GM12878 (cell line): ENCODE measurements at regions not wholly inside any gene's neighbourhood (a gene's known extent, or its start where the extent isn't known, plus 50 kb on each side); places are given as distances from the start of the nearest gene placed in this dataset.

ENCODE experiments used
- BMI1 ChIP-seq: fragments of 450-650 bp; IDR thresholded peaks from 2 replicates; pipeline ENCODE4 v1.6.1; 2016; ENCODE audit warnings: mild to moderate bottlenecking, moderate library complexity, borderline replicate concordance
- CBX5 ChIP-seq: sonication (generic); IDR thresholded peaks from 2 replicates; pipeline ENCODE4 v1.6.1; 2016; ENCODE audit warnings: low read depth, moderate library complexity, mild to moderate bottlenecking, inconsistent platforms
- CHD1 ChIP-seq: IDR thresholded peaks from 2 replicates; pipeline ENCODE4 v1.6.1; 2012; ENCODE audit warnings: low read depth, low read length, improper control_type of control experiment
- DPF2 ChIP-seq: fragments of 450-650 bp; IDR thresholded peaks from 2 replicates; pipeline ENCODE4 v1.6.1; 2017; ENCODE audit warnings: mild to moderate bottlenecking
- EP300 ChIP-seq, 2 experiments: fragments of 150-350 bp in 1 of 2; IDR thresholded peaks; 2 replicates each; pipeline ENCODE4 v1.6.1; 2011 to 2012; ENCODE audit warnings: low read depth in 2 of 2, low read length in 2 of 2, borderline replicate concordance in 1 of 2, improper control_type of control experiment in 1 of 2, inconsistent platforms in 1 of 2; ENCODE audit not compliant: control insufficient read depth in 1 of 2
- ETV6 ChIP-seq, 2 experiments: fragments of 450-650 bp in 1 of 2; IDR thresholded peaks in 1 of 2; conservative IDR thresholded peaks in 1 of 2; 2 replicates each; pipeline ENCODE4 v1.6.1; 2014; ENCODE audit warnings: antibody characterized with exemption in 1 of 2, borderline replicate concordance in 1 of 2, low read depth in 1 of 2, mild to moderate bottlenecking in 1 of 2, moderate library complexity in 1 of 2
- HCFC1 ChIP-seq: fragments of 150-350 bp; IDR thresholded peaks from 2 replicates; pipeline ENCODE4 v1.6.1; 2014; ENCODE audit warnings: low read length
- HSF1 ChIP-seq: fragments of 150-350 bp; IDR thresholded peaks from 2 replicates; pipeline ENCODE4 v1.6.1; 2014; ENCODE audit warnings: mild to moderate bottlenecking, low read depth, low read length
- LARP7 ChIP-seq: fragments of 450-650 bp; IDR thresholded peaks from 2 replicates; pipeline ENCODE4 v1.6.1; 2017; ENCODE audit warnings: mild to moderate bottlenecking
- NBN ChIP-seq: fragments of 450-650 bp; IDR thresholded peaks from 2 replicates; pipeline ENCODE4 v1.6.1; 2016
- NFIC ChIP-seq: IDR thresholded peaks from 2 replicates; pipeline ENCODE4 v1.6.1; 2012; ENCODE audit warnings: low read depth, mild to moderate bottlenecking, inconsistent platforms, low read length, moderate library complexity
- RB1 ChIP-seq: fragments of 450-650 bp; formaldehyde crosslinking; IDR thresholded peaks from 2 replicates; pipeline ENCODE4 v1.6.1; 2017; ENCODE audit warnings: mild to moderate bottlenecking, borderline replicate concordance
- SMARCA5 ChIP-seq: fragments of 450-650 bp; IDR thresholded peaks from 2 replicates; pipeline ENCODE4 v1.6.1; 2017; ENCODE audit warnings: mild to moderate bottlenecking
- TCF12 ChIP-seq: IDR thresholded peaks from 2 replicates; pipeline ENCODE4 v1.6.1; 2011; ENCODE audit warnings: low read depth, mild to moderate bottlenecking, low read length
- ZBTB4 ChIP-seq: fragments of 450-650 bp; formaldehyde crosslinking; IDR thresholded peaks from 2 replicates; pipeline ENCODE4 v1.4.0; 2022; ENCODE audit warnings: mild to moderate bottlenecking, moderate library complexity
- ZNF687 ChIP-seq: fragments of 450-650 bp; IDR thresholded peaks from 2 replicates; pipeline ENCODE4 v1.6.1; 2017; ENCODE audit warnings: mild to moderate bottlenecking, moderate library complexity
- TF ChIP-seq, protein P1 (sequence below): fragments of 450-650 bp; IDR thresholded peaks from 2 replicates; pipeline ENCODE4 v1.6.1; 2017; ENCODE audit warnings: mild to moderate bottlenecking

DNA sequence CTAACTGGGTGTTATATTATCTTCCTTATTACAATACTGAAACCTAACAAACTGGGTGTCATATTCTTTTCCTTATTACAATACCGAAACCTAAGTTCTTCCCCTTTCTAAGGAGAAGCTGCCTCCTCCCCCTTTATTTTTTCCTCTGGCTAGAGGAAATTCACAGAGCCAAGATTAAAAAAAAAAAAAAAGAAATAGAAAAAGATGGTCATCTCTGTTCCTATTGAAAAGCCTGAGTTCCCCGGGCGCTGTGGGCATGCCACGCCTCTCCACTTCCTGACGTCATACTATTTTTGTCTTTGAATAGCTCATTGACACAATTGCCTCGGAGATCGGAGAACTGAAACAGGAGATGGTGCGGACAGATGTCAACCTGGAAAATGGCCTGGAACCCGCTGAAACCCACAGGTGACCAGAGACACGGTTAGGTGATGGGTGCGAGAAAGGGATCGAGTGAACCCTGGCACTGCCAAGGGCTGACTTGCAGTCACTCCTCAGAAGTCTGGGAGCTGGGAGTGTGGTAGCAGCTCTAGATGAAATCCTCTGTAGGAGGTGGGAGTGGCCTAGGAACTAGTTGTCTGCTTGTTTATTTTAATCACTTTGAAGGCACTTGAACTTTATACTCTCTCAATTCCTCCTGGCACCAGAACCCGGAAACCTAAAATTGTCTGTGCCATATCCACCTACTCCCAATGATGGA, 82.2 kb upstream of the NAA20 start (continued):
- TF ChIP-seq EP300 (IDR thresholded peaks at IDR 0.05; ENCODE audit: borderline replicate concordance in 1 of 2, control insufficient read depth in 1 of 2, low read depth in 2 of 2, low read length in 2 of 2) (peak in 1 of 2 experiments; percentile 55; a peak in 1 of 4 replicates), CBX5 (no peak), RB1 (no peak), LARP7 (no peak), ZBTB4 (CRISPR knock-in tag) (no peak), BMI1 (no peak), NFIC (peak; percentile 75; the same call in 1 of the 2 replicates), NBN (no peak), CHD1 (no peak), ZNF687 (no peak), HSF1 (no peak), HCFC1 (no peak), DPF2 (no peak), TCF12 (no peak), ETV6 (conservative IDR thresholded peaks at IDR 0.05 in 1 of 2, IDR thresholded peaks at IDR 0.05 in 1 of 2; ENCODE audit: borderline replicate concordance in 1 of 2, low read depth in 1 of 2) (peak in 1 of 2 experiments; percentile 25; a peak in 1 of 4 replicates), SMARCA5 (no peak)
- TF ChIP-seq, protein P1, sequence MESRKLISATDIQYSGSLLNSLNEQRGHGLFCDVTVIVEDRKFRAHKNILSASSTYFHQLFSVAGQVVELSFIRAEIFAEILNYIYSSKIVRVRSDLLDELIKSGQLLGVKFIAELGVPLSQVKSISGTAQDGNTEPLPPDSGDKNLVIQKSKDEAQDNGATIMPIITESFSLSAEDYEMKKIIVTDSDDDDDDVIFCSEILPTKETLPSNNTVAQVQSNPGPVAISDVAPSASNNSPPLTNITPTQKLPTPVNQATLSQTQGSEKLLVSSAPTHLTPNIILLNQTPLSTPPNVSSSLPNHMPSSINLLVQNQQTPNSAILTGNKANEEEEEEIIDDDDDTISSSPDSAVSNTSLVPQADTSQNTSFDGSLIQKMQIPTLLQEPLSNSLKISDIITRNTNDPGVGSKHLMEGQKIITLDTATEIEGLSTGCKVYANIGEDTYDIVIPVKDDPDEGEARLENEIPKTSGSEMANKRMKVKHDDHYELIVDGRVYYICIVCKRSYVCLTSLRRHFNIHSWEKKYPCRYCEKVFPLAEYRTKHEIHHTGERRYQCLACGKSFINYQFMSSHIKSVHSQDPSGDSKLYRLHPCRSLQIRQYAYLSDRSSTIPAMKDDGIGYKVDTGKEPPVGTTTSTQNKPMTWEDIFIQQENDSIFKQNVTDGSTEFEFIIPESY, result no peak
